Iris pigment epithelial cell (primary cell): ENCODE measurements at regions not wholly inside any gene's neighbourhood (a gene's known extent, or its start where the extent isn't known, plus 50 kb on each side); places are given as distances from the start of the nearest gene placed in this dataset.
"Not testable (repeated sequence)": the region's sequence is repeated elsewhere in the genome, so short reads cannot be mapped to it uniquely, and the experiment has no call there.

Experiments
- DNase-seq: peaks from one replicate; pipeline ENCODE4 v3.0.0-alpha.2; 2011; ENCODE audit warnings: low read depth

- no peak for DNase-seq
Observed at GRCh38 chr9:25261445-25261844, 416.8 kb downstream of the TUSC1 start.

DNA sequence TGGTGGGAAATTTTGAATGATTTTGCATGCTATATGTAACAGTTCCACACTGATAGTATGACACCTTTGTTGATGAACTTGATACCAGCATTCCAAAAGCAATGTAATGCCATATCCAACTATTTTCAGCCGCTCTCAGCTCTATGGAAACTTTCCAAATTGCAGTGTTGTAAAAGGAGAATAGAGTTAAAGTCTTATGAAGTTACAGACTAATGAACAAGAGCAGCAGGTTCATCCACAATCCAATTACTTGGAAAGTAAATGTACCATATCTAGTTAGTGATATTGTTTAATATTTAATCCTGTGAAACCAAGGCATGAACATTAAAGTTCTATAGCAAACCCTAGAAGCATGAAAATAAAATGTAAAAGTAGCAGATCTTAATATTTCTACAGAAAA lies 418.2 kb downstream of the TUSC1 start:
- no peak for DNase-seq

DNA sequence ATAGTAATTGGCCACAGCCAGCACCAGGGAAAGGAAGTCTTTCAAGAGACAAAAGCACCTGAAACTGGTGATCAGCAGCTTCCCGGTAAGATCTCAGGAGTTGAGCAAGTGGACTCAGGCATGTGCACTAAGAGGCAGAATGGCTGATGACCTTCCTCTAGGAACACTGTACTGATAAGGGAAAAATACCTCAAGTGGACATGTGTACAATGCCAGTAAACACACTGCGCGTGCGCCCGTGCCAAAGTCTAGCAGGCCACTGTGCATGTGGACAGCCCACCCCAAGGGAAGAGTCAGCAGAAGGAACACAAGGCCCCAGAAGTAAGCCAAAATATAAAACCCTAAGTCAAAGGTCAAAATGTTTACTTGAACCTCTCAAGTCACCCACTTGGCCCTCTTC lies 423.0 kb downstream of the TUSC1 start:
- no peak for DNase-seq

- no peak for DNase-seq
Observed at GRCh38 chr9:25254051-25254450, 424.2 kb downstream of the TUSC1 start.

GRCh38 chr9:25241421-25241820 lies 436.8 kb downstream of the TUSC1 start:
- DNase-seq: no peak

- no peak for DNase-seq
Observed at GRCh38 chr9:25226901-25227686, 451.1 kb downstream of the TUSC1 start.

- DNase-seq: no peak
Observed at GRCh38 chr9:25225938-25226760, 452.1 kb downstream of the TUSC1 start.

- DNase-seq: no peak
Observed at GRCh38 chr9:25224996-25225395, 453.2 kb downstream of the TUSC1 start.

GRCh38 chr9:25224309-25224708 lies 453.9 kb downstream of the TUSC1 start:
- no peak for DNase-seq

DNA sequence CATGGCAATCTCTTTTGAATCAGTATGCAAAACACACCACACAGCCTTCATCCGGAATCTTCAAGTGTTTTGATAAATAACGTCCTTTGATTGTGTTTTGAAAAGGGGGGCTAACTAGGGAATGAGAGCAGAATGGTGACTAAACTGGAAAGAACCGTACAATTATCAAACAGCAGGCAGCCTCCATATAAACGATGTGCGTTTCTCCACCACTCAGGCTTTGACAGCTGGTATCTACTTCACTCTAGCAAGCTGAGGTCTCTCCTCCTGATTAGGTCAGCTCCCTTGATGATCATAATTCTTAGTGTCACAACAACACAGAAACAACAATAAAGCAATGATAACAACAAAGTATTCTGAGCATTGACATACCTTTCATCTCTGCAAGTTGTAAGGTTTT lies 465.9 kb downstream of the TUSC1 start:
- no peak for DNase-seq

DNA sequence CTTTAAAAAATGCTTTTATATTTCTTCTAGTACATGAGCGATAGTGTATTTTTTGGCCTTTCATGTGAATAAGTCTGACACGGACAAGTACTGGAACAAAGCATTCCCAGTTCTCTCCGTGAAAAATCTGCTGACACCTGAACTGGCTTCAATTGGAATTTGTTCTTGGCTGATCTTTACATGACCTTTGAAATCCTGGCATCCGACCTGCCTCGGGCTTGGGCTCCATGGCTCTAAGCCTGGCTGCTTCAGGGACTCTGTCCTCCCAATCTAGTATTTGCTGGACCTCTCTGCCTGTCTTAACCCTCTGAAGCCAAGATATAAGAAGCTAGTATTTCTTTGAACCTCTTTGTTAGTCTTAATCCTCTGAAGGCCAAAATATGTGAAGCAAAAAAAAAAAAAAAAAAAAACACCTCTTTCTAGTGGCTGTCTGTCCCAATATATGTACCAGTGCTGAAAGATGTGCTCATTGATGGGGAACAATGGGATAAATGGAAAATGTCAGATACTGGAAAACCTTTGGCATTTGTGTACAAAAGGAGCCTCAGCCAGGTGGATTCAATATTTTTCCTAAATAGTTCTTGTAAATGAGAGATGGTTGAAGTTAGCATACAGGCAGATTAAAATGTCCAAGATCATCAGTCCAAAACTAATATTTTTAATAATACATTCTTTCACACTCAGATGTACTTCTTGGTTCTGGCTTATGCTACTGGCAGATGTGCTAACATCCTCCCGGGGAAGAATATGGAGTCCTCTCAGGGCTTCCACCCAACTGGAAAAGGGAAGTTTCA lies 470.6 kb downstream of the TUSC1 start:
- no peak for DNase-seq

GRCh38 chr9:25206027-25206426 lies 472.2 kb downstream of the TUSC1 start:
- DNase-seq: no peak

DNA sequence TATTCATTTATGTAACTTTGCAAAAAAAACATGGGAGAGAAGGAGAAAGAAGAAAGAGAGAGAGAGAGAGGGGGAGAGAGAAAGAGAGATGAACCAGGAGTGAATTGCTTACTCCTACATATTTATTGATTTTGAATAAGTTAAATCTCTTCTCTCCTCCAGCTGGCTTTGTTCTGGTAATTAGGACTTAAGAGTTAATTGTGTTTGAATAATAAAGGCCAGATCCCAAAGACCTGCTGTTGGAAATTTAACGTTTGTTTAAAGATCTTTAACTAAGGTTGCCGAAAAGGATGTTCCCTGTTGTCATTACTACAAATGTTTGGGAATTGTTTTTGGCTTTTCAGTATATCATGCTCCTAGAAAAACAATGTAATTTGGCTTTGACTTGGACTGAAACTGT lies 473.0 kb downstream of the TUSC1 start:
- no peak for DNase-seq

DNA sequence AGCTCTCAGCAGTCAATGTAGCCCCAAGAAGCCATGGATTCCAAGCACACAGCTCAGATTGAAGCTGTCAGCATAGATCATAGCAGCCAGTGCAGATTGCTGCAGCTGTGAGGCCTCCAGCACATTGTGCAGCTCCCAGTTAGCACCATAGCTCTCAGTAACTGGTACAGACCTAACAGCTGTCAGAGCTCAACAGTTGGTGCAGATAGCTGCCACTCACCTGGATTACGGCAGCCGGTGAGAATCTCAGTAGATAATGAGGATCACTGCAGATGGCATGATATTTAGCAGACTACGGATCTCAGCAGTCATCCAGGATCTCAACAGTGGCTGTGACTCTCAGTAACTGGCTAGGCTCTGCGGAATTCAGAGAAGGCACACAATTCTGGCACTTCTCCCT lies 500.4 kb downstream of the TUSC1 start:
- no peak for DNase-seq

DNA sequence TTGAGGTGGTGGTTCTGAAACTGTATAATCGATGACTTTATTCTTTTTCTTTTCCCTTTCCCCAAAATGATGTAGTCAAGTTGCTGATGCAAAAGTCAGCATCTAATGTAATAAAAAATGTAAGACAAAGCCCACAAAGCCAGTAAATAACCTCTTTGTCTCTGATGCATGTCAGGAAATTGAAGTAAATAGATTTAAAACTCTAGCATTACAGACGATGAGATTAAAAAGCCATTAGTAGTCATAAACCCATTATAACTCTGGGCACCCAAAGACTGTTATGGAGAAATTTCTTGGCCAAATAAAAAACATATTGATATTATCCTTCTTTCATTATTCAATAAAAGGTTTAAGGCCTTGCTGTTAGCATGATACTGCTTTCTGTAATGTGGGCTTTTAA lies 548.7 kb downstream of the TUSC1 start:
- DNase-seq: no peak

- DNase-seq: no peak
Observed at GRCh38 chr9:25121811-25122210, 556.4 kb downstream of the TUSC1 start.

DNA sequence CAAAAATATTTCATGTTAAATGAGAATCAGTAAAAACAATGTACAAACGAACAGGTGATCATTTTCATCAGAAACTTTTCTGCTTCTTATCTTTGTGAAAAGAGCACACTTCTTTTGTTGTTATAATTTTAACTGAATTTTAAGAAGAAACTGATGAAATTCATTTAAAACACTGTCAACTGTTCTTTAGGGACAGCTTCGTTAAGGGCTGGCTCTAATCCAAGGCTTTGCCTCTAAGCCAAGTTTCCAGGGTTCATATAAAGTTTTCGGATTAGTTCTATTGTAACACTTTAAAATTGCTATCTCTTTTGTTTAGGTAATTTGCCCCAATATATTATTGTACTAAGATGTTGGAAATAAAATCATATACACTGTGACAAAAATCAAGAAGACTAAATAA lies 559.2 kb downstream of the TUSC1 start:
- DNase-seq: no peak

DNA sequence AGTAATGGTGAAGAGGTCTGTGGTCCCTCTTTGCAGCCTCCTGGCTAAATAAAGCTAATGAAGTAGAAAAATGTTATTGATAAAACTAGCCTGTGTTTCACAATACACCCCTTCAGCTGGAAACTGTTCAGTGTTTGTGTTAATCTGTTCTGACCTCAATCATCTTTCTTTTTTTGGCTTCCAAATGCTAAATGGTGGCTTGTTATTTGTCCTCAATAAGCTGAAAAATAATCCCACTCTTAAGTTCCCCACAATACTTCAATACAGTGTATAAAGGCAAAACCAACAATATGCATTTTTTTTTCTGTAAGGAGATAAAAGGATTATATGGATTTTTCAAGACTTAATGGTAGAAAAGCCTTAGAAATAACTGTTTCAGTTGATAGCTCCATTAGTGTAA lies 560.5 kb downstream of the TUSC1 start:
- DNase-seq: no peak

DNA sequence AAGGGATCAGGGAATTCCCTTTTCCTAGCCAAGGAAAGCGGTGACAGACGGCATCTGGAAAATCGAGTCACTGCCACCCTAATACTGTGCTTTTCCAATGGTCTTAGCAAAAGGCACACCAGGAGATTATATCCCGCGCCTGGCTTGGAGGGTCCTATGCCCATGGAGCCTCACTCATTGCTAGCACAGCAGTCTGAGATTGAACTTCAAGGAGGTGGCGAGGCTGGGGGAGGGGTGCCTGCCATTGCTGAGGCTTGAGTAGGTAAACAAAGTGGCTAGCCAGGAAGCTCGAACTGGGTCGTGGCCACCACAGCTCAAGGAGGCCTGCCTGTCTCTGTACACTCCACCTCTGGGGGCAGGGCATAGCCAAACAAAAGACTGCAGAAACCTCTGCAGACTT lies 556.5 kb upstream of the IZUMO3 start:
- DNase-seq: not testable (repeated sequence)

DNA sequence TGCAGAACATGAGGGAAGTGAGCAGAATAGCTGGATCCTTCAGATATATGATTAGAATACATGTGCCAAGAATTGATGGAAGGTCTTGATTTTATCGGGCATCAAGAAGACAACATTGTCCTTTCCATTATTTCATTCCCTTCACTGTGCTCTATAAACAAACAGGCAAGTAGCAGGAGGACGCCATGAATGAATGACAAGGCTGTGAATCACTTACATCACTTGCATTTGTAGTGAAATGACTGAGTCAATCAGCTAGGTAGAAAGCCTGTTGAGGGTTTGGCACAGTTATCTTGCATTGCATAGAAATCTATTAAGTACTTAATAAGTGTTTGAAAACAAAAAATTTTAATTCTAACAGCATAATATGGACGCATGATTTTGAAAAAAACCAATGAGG lies 548.8 kb upstream of the IZUMO3 start:
- DNase-seq: no peak

DNA sequence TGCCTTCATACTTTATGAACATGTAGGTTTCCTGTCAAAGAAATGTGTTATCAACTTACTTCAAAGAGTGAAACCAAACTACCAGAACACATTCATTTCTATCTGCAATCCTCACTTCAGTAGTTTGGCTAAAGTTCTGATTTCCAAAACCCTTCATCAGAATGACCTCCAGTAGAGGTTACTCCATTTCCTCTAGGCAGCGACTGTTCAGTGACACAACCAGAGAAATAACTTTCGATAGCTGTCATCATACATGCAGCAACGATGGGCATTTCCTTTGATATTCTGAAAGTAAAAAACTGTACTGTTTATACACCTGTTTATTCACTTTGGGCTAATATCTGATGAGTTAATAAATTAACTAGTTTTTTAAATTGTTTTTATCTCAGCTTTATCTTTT lies 532.5 kb upstream of the IZUMO3 start:
- DNase-seq: no peak

DNA sequence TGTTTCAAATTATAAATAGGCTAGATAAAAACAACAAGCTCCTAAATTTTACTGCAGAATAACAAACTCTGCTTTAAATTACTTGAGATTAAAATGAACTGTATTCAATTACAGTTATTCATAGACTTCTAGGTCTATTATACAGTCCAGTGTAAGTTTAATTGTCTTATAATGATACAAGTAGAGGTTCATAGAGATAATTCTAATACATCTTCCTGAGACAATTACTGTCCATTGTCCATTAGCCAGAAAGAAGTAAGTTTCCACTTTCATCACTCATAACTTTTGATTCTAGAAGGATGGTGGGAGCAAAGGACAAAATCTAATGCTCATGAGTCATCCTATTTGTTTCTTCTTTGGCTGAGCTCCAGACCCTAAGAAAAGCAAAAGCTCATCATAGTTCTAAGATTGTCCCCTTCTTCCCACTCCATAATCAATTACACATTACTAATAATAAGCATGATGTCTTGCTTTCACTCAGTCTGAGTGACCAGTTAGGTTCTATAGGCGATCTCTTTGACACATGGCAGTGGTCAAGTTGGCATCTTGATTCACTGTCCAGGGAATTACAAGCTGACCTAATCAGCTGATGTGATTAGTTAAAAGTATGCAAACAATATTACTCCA lies 502.5 kb upstream of the IZUMO3 start:
- DNase-seq: no peak
